GM12892 (cell line): ENCODE measurements at regions not wholly inside any gene's neighbourhood (a gene's known extent, or its start where the extent isn't known, plus 50 kb on each side); places are given as distances from the start of the nearest gene placed in this dataset.

Source experiments
- POLR2A ChIP-seq: IDR thresholded peaks from 2 replicates; pipeline ENCODE4 v1.6.1; 2011; ENCODE audit warnings: low read depth, low read length, control low read depth
- POLR2AphosphoS5 ChIP-seq: IDR thresholded peaks from 2 replicates; pipeline ENCODE4 v1.6.1; 2011; ENCODE audit warnings: low read depth, low read length, control low read depth
- TAF1 ChIP-seq: IDR thresholded peaks from 2 replicates; pipeline ENCODE4 v1.6.1; 2011; ENCODE audit warnings: low read depth, mild to moderate bottlenecking, control low read depth, low read length, borderline replicate concordance

GRCh38 chr4:136909626-136910025 lies 622.7 kb downstream of the PCDH18 start:
- TF ChIP-seq POLR2AphosphoS5 = no peak
- TF ChIP-seq POLR2A = no peak
- TF ChIP-seq TAF1 = no peak
